LoVo (cell line): ENCODE measurements at regions not wholly inside any gene's neighbourhood (a gene's known extent, or its start where the extent isn't known, plus 50 kb on each side); places are given as distances from the start of the nearest gene placed in this dataset.
"Not testable (repeated sequence)": the region's sequence is repeated elsewhere in the genome, so short reads cannot be mapped to it uniquely, and the experiment has no call there.

Experiments used
- DNase-seq: peaks from one replicate; pipeline ENCODE4 v3.0.0-alpha.2; 2016; ENCODE audit warnings: low spot score

DNA sequence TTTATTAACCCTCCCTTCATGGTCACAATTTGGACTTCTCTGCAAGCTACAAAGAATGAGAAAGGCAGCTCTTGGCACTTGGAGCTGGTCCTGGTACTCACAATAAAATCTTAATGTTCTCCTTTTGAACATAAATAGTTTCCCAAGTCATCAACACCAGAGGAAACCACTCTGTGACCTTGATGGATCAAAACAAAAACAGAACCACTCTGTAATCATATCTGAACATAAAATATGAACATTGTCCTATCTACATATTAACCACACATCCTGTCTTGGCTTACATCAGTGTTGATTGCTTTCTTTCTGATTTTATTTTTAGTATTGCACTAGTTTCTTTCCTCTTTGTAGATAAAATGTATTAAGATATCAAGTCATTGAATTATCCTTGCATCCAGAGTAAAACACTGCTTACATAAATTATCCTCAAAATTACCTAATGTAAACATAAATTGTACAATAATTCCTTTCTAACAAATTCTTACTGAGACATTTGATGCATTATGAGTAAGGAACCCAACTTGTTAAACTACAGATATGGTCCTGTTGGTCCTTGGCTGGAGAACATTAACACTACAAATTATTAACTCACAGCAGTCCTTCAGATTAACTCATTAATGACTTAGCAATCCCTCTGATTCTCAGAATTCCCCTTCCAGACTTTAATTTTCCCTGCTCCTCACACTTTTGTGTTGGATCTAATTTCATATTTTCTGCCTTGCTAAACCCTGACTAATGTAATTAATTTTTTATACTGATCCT lies 860.5 kb downstream of the DIPK2A start:
- DNase-seq, result no peak

DNA sequence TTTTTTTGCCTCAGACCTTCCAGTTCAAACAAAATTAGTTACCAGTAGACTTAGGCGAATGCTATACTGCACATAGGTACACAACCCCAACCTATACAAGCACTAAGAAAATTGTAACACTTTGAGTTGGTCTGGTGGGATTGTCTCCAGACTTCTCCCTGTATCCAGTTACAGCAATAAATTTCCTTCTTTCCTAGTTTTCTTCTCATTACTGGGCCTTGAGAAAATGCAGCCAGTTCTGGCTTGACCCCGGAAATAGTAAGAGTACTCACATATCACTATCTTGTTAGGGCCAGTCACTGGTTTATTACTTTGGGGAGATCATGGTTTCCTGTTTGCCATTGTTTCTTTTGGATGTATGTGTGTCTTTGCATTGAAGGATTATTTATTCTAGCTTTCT lies 868.4 kb downstream of the DIPK2A start:
- no peak for DNase-seq

DNA sequence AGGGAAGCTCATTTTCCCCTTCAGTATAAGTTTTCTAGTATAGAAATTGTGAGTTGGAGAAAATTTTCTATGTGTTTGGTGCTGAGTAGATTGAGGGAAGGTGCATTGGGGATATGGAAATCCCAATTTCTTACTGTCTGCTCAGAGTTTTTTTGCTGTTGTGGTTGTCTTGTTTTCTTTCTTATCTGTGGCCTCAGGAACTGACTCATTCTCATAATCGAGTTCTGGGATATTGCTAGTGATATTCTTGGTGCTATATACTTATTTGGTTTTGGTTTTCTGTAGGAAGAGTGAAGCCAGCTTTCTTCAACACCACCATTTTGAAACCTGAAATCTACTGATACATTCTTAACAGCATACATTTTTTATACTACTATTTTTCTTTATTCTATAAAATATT lies 869.2 kb downstream of the DIPK2A start:
- no peak for DNase-seq

GRCh38 chr3:144843099-144843498 lies 871.5 kb downstream of the DIPK2A start:
- no peak for DNase-seq

DNA sequence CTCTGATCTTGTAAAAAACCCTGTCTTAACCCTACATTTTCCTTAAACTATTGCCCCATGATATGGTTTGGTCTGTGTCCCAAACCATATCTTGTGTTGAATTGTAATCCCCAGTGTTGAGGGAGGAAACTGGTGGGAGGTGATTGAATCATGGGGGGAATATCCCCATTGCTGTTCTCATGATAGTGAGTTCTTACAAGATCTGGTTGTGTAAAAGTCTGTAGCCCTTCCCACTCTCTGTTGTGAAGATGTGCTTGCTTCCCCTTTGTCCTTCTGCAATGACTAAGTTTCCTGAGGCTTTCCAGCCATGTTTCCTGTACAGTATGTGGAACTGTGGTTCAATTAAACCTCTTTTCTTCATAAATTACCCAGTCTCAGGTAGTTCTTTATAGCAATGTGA lies 881.4 kb downstream of the DIPK2A start:
- DNase-seq, result no peak

- not testable (repeated sequence) for DNase-seq
Measured at GRCh38 chr3:144854020-144854419, 882.4 kb downstream of the DIPK2A start.

DNA sequence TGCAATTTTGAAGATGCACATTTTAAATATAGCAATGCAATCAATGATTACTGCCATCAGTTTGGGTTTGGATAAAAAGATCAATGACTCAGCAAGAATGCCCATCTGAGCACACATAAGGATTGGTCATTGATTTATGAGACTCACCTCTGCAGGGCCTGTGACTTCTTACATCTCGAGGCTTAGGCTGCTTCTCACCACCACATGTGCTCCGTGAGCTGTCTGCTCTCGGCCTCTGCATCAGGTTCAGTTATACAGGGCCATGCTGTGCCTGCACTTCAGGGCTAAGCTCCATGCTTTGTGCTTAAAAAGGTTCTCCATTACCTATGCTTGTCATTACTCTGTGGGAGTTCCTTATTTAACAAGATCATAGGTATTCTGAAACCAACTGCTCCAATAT lies 887.5 kb downstream of the DIPK2A start:
- DNase-seq, result no peak

DNA sequence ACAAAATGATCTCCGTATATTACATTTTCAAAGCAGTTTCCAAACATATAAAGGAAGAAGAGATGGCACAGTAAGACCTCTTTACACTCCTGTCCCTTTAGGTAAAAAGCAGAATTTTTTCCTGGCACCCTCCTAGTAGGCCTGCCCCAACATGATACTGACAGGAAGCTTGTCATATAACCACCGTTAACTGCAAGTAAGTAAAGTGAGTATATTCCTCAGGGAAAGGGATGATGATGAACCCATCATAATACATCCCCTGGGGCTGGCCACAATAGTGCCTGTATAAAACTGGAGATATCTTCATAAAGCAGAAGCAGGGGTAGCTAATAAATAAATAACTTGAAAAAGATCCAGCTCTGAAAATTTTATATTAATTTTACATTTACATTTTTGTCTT lies 893.0 kb downstream of the DIPK2A start:
- no peak for DNase-seq

- DNase-seq, result no peak
Measured at GRCh38 chr3:144865948-144866347, 894.3 kb downstream of the DIPK2A start.

DNA sequence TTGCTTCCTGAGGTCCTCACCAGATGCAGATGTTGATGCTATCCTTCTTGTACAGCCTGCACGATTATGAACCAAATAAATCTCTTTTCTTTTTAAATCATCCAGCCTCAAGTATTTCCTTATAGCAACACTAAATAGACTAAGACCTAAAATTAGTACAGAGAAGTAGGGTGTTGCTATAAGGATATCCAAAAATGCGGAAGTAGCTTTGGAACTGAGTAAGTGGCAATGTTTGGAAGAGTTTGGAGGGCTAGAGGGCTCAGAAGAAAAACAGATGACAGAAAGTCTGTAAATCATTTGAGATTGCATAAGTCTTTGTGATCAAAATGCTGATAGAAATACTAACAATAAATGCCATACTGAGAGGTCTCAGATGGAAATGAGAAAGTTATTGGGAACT lies 894.9 kb downstream of the DIPK2A start:
- DNase-seq, result no peak

GRCh38 chr3:144868506-144868905 lies 896.9 kb downstream of the DIPK2A start:
- no peak for DNase-seq

- DNase-seq, result no peak
Measured at GRCh38 chr3:144873066-144873465, 901.4 kb downstream of the DIPK2A start.

DNA sequence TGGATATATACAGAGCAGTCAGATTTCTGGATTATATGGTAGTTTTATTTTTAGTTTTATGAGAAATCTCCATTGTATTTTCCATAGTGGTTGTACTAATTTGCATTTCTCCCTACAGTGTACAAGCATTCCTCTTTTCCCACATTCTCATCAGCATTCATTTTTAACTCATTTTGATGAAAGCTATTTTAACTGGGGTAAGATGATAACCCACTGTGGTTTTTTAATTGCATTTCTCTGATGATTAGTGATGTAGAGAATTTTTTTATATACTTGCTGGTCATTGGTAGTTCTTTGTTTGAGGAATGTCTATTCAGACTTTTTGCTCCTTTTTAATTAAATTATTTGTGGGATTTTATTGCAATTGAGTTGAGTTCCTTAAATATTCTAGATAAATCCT lies 903.6 kb downstream of the DIPK2A start:
- no peak for DNase-seq

- DNase-seq, result no peak
Measured at GRCh38 chr3:144877356-144877755, 905.7 kb downstream of the DIPK2A start.

GRCh38 chr3:144879701-144880100 lies 908.1 kb downstream of the DIPK2A start:
- DNase-seq, result no peak

- no peak for DNase-seq
Measured at GRCh38 chr3:144893980-144894379, 922.4 kb downstream of the DIPK2A start.

DNA sequence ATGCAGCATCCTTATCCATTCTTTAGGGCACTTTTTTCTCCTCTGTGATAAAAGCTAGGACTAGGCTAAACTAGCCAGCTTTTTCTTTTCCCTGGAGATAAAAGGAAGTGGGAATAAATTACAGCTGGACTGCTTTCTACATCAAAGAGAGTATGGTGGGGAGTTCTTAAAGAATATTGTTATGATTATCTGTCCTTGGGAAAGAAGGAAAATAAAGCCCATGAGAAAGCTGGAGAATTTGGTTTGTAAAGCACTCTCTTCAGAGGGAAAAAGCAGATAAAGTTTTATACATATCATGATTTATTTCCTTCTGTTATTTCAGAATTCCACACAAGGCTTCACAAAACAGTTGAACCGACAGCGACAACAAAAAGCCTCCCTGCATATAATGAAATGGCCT lies 923.0 kb downstream of the DIPK2A start:
- no peak for DNase-seq

DNA sequence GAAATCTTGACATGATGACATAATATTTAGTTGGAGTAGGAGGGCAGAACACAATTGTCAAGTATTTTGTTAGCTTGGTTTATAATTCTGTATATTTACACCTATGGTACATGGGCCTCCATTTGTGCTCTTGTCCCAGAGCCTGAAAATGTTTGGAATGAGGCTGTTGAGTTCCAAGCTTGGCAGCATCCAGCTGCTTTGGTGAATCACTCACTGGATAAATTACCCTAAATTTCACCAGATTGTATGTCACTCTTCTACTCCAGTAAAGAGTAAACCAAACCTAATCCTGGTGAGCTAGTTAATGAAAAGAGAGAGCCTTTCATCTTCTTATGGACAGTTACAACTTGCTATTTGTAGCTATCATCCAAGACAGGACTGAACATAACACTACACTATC lies 928.7 kb downstream of the DIPK2A start:
- no peak for DNase-seq

DNA sequence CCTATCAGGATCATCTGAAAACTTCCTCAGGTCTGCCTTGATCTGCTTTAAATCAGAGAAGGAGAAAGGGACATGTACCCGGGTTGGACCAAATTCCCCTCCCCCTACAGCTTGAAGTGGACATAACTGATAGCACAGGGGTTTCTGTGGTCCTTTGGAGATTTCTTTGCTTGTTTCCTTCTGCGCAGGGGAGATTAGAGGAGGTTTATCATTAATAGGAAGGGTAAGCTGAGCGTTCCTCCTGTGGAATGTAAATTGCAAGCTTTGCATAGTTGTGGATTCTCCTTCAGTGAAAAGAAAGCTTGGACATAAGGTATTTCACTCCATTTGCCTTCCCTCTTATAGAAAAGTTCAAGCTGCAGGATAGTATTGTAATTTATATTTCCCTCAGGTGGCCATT lies 936.0 kb downstream of the DIPK2A start:
- not testable (repeated sequence) for DNase-seq

GRCh38 chr3:144912968-144913367 lies 941.3 kb downstream of the DIPK2A start:
- DNase-seq, result no peak

GRCh38 chr3:144915202-144915601 lies 943.6 kb downstream of the DIPK2A start:
- no peak for DNase-seq

GRCh38 chr3:144921710-144922109 lies 950.1 kb downstream of the DIPK2A start:
- DNase-seq, result no peak

DNA sequence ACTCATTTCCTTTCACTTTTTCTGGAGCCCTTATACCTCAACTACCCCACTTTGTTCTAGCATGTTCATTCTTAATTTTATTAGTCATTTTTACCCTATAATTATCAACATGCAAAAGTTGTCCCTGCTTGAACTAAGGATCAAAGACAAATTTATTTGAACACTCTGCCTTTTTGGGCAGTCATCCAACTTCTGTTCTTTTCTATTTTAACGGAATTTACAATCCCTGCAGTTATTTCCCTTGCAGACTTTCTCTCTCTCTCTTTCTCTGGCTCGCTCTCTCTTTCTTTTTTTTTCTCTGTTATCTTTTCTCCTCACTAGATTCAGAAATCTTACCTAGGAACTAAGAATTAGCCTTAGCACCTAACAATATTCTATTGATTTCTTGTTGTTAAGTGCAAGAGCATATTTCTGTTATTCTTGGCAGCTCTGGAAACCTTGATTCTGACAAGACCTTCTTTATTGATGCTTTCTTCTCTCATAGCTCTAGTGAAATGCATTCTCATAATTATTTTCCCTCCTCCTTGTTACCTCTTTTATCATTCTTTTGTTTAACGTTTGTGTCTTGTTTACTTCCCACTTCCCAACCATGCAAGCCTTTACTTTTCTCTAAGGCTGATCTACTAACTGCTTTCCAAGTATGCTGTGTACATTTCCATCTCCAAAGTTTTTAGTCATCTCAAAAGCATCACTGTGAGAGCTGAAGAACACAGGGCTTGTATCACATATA lies 951.6 kb downstream of the DIPK2A start:
- DNase-seq, result no peak

- no peak for DNase-seq
Measured at GRCh38 chr3:144930431-144930830, 958.8 kb downstream of the DIPK2A start.
